Esophagus squamous epithelium (tissue), 4 donors: ENCODE measurements at regions not wholly inside any gene's neighbourhood (a gene's known extent, or its start where the extent isn't known, plus 50 kb on each side); places are given as distances from the start of the nearest gene placed in this dataset.

Experiments used
- POLR2A ChIP-seq, 4 donors: fragments of 450-650 bp; IDR thresholded peaks; one replicate each; pipeline ENCODE4 v1.6.1; 2017; ENCODE audit warnings: antibody characterized with exemption in 4 of 4, mild to moderate bottlenecking in 4 of 4, moderate library complexity in 3 of 4
- TF ChIP-seq, protein P1 (sequence below), 6 experiments: fragments of 450-650 bp in 4 of 6; fragments of 200-600 bp in 2 of 6; sonication (generic) in 2 of 6; IDR thresholded peaks; one replicate each; pipeline ENCODE4 v1.5.1; 2016 to 2019; ENCODE audit warnings: antibody characterized with exemption in 6 of 6, mild to moderate bottlenecking in 4 of 6, moderate library complexity in 4 of 6

DNA sequence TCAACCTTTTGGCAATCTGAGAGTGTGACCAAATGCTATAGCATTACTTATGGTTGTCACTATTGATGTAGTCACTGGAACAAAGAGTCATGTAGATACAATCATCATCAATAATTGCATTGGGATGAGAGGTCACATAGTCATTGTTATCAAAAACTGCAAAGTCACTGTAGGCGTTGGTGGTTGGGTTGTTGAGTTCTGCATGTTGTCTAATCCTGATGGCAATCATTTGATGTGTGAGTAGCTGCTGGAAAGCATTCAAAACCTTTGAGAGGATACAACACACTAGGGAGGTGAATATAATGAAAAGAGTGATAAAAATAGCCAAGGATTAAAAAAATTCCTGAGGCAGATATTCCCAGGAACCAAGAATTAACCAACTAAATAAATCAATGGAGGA lies 214.7 kb upstream of the SYT10 start:
- TF ChIP-seq, protein P1, sequence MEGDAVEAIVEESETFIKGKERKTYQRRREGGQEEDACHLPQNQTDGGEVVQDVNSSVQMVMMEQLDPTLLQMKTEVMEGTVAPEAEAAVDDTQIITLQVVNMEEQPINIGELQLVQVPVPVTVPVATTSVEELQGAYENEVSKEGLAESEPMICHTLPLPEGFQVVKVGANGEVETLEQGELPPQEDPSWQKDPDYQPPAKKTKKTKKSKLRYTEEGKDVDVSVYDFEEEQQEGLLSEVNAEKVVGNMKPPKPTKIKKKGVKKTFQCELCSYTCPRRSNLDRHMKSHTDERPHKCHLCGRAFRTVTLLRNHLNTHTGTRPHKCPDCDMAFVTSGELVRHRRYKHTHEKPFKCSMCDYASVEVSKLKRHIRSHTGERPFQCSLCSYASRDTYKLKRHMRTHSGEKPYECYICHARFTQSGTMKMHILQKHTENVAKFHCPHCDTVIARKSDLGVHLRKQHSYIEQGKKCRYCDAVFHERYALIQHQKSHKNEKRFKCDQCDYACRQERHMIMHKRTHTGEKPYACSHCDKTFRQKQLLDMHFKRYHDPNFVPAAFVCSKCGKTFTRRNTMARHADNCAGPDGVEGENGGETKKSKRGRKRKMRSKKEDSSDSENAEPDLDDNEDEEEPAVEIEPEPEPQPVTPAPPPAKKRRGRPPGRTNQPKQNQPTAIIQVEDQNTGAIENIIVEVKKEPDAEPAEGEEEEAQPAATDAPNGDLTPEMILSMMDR (IDR thresholded peaks at IDR 0.05): no peak
- no peak for TF ChIP-seq POLR2A (IDR thresholded peaks at IDR 0.05)
